Progenitor cell of endocrine pancreas (in vitro differentiated cells): ENCODE measurements at regions not wholly inside any gene's neighbourhood (a gene's known extent, or its start where the extent isn't known, plus 50 kb on each side); places are given as distances from the start of the nearest gene placed in this dataset.

ENCODE experiments used
- DNase-seq: peaks from one replicate; pipeline ENCODE4 v3.0.0; 2021; ENCODE audit warnings: low spot score; ENCODE audit not compliant: unreplicated experiment
- H3K27ac Mint-ChIP-seq: 2 replicates; pipeline ENCODE4 v1.8.0; 2021; ENCODE audit warnings: mild to moderate bottlenecking, moderate library complexity, mixed read lengths
- H3K27me3 Mint-ChIP-seq: 2 replicates; pipeline ENCODE4 v1.8.0; 2021; ENCODE audit warnings: mixed read lengths
- H3K36me3 Mint-ChIP-seq: 2 replicates; pipeline ENCODE4 v1.8.0; 2022; ENCODE audit warnings: mixed read lengths; ENCODE audit not compliant: insufficient read depth
- H3K4me1 Mint-ChIP-seq: 2 replicates; pipeline ENCODE4 v1.8.0; 2021; ENCODE audit warnings: low read depth, mixed read lengths
- H3K4me3 Mint-ChIP-seq: 2 replicates; pipeline ENCODE4 v1.8.0; 2021; ENCODE audit warnings: low read depth, mild to moderate bottlenecking, moderate library complexity, mixed read lengths
- H3K9me3 Mint-ChIP-seq: 2 replicates; pipeline ENCODE4 v1.8.0; 2021; ENCODE audit warnings: low read depth, mixed read lengths
- TF ChIP-seq, protein P1 (sequence below): fragments of 200-600 bp; sonication (generic); IDR thresholded peaks from one replicate; pipeline ENCODE4 v1.5.0; 2021; ENCODE audit warnings: antibody characterized with exemption, mild to moderate bottlenecking; ENCODE audit not compliant: unreplicated experiment

DNA sequence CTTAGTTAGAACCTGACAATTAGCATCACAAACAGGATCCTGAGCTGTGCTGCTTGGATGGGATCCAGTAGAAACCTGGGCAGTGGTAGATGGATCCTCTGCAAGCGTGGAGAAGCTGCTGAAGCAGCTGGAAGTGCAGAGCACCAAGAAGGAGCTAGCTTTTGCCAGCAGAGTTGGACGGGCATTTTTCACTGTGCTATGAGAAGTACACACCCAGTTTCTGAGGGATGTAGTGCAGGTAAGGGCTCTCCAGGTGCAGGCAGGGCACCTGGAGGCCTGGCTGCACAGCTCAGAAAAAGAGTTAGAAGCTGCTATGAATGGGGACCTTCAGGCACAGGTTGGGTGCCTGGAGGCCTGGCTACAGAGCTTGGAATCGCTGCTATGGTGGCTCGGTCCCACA, 623.9 kb upstream of the NUDT12 start:
- Mint-ChIP-seq H3K9me3 (peaks cover 32% of the 10 kb centered on the region), H3K27me3 (no peaks in the 10 kb centered on the region), H3K4me3 (no peak overlapping the region), H3K4me1 (no peaks in the 10 kb centered on the region), H3K36me3 (no peaks in the 10 kb centered on the region), H3K27ac (no peak overlapping the region)
- no peak for DNase-seq
- TF ChIP-seq, protein P1, sequence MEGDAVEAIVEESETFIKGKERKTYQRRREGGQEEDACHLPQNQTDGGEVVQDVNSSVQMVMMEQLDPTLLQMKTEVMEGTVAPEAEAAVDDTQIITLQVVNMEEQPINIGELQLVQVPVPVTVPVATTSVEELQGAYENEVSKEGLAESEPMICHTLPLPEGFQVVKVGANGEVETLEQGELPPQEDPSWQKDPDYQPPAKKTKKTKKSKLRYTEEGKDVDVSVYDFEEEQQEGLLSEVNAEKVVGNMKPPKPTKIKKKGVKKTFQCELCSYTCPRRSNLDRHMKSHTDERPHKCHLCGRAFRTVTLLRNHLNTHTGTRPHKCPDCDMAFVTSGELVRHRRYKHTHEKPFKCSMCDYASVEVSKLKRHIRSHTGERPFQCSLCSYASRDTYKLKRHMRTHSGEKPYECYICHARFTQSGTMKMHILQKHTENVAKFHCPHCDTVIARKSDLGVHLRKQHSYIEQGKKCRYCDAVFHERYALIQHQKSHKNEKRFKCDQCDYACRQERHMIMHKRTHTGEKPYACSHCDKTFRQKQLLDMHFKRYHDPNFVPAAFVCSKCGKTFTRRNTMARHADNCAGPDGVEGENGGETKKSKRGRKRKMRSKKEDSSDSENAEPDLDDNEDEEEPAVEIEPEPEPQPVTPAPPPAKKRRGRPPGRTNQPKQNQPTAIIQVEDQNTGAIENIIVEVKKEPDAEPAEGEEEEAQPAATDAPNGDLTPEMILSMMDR: no peak

DNA sequence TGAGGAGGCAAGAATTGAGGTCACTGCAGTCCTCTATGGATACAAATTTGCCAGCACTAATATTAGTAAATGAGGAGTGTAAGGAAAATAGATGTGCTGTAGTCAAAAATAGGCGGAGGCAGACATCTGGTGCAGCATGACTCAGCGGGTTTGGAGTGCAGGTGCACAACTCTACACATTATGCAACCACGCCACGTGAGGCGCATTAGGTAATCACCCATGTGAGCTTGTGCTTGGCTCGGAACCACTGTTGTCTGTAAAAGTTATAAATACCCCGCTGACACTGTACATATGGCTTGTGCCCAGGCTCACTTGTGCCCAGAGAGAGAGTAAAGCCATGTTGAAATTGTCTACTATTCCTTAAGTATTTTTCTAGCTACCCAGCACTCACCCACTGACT, 623.5 kb upstream of the NUDT12 start:
- Mint-ChIP-seq H3K27ac (no peak overlapping the region), H3K36me3 (no peaks in the 10 kb centered on the region), H3K4me3 (no peak overlapping the region), H3K9me3 (peaks cover 36% of the 10 kb centered on the region), H3K27me3 (no peaks in the 10 kb centered on the region), H3K4me1 (no peaks in the 10 kb centered on the region)
- TF ChIP-seq, protein P1: no peak
- DNase-seq: no peak

- no peaks in the 10 kb centered on the region for H3K4me1 Mint-ChIP-seq
- TF ChIP-seq, protein P1: no peak
- H3K27ac Mint-ChIP-seq: no peak overlapping the region
- peaks cover 46% of the 10 kb centered on the region for H3K9me3 Mint-ChIP-seq
- H3K4me3 Mint-ChIP-seq: no peak overlapping the region
- H3K27me3 Mint-ChIP-seq: no peaks in the 10 kb centered on the region
- H3K36me3 Mint-ChIP-seq: peaks cover 3% of the 10 kb centered on the region
- DNase-seq: no peak
Observed at GRCh38 chr5:104184264-104184663, 621.7 kb upstream of the NUDT12 start.

GRCh38 chr5:104178829-104179456, 616.4 kb upstream of the NUDT12 start:
- Mint-ChIP-seq H3K36me3 (peaks cover 3% of the 10 kb centered on the region), H3K4me1 (no peaks in the 10 kb centered on the region), H3K27ac (no peak overlapping the region), H3K4me3 (no peak overlapping the region), H3K27me3 (no peaks in the 10 kb centered on the region), H3K9me3 (peaks cover 35% of the 10 kb centered on the region)
- TF ChIP-seq, protein P1: peak; percentile 35
- DNase-seq: no peak

DNA sequence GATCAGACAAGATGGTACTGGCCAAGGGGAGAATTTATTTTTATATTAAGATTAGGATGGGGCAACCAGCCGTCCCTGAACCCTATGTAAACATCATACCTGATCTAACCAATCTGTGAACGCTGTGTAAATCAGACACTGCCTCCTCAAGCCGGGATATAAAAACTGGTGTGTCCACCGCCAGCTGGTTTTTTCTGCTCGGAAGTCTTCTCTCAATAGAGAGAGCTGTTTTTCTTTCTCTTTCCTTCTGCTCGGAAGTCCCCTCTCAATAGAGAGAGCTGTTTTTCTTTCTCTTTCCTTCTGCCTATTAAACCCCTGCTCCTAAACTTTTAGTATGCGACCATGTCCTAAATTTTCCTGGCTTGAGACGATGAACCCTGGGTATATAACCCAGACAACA, 615.5 kb upstream of the NUDT12 start:
- Mint-ChIP-seq H3K4me3 (no peak overlapping the region), H3K27me3 (no peaks in the 10 kb centered on the region), H3K27ac (no peak overlapping the region), H3K36me3 (peaks cover 3% of the 10 kb centered on the region), H3K9me3 (peaks cover 32% of the 10 kb centered on the region), H3K4me1 (no peaks in the 10 kb centered on the region)
- DNase-seq: no peak
- TF ChIP-seq, protein P1: no peak
